ENCODE measurements at regions not wholly inside any gene's neighbourhood (a gene's known extent, or its start where the extent isn't known, plus 50 kb on each side); places are given as distances from the start of the nearest gene placed in this dataset.

DNA sequence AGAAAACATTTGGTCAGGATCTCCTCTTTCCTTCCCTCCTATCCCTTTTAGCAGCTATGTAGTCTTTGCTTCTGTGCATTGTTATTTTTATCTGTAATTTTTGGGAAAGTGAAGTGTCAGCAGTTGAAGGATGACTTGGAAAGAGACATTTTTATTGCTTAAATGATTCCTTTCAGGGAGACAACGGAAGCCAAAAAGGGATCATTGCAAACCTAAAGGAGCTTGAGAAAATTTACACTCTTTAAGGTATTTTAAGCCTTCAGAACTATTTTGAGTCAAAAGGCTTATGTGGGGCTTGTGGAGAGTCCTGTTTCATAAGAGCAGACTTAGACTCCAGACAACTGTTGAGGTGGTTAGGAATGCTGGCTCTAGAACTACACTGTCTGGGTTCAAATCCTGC is 281.6 kb downstream of the KIF4B start:
- DNase-seq (ENCODE audit: low read depth), result no peak

DNA sequence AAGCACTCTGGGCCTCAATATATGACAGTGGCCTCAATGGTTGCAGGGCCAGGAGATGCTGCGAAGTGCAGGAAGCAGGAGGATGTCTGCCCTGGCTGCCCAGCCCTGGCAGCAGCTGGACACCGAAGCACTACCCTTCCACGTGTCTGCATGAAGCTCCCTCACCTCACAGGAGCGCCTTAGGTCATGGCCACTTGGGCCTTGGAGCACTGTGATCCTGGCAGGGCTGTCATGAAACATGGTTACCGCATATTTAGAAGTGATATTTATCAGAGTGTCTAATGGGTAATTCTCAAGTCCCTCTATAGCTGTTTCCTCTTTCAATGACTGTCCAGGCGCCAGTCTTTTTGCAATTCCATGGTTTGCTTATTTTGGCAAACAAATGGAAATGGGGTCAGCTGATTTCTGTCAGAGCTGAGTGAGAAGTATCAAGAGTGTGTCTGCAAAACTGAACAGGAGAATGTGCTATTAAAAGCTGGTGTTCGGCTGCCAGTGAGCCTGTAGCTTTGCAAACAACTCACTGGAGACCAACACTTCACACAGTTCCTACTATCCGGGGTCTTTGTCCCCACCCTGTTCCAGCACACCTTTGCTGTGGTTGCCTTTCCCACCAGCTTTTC is 285.9 kb downstream of the KIF4B start:
- no peak for DNase-seq (ENCODE audit: low read depth)

DNA sequence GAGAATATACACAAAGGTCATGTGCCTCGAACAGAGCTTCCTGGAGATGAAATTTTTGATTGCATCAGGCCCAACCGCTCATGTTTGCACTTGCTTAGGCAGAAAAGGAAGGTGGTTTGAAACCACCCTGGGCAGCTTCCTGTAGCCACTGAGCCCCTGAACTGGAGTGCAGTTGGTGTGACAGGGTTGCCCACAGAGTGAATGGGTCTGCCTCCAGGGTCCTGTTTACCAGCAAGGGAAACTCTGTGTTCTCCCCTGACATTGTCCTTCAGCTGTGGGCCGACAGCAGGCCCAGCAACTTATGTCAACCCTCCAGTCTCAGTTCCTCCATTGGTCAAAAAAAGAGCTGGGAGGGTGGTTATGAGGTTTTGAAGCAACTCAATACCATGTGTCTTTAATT is 289.6 kb downstream of the KIF4B start:
- no peak for DNase-seq (ENCODE audit: low read depth)

DNA sequence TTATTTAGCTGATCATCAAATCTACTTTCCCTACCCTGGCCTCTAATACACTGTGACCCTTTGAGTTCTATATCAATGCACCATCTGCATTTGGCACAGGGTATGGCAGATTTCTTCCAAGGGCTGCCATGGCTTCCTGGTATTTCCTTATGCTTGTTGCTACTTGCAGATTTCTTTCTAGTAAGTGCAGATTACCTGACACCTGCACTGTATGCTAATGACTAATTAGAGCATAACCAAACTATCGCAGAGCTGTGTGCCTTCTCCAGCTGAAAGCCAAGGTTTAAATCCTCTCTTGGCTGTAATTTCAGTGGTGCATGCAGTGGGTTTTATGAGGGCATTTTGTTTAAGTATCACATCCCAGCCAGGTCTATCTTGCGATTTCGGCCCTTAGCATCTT is 293.7 kb downstream of the KIF4B start:
- no peak for DNase-seq (ENCODE audit: low read depth)

DNA sequence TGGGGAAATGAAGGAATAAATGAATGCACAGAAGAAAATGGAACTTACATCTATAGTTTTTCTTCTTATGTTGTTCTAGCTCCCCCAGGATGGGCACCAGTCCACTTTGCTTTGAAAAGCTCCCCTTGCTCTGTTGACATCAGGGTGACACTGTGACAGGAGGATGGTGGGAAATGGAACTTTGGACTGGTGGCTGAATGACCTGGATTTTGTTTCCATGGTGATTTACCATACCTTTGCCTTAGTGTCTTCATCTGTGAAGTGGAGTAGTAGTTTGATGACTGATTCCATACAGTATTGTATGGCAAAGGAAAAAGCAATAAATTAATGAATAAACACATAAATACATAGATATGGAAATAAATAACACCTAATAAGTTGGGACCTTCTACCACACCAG is 294.7 kb downstream of the KIF4B start:
- no peak for DNase-seq (ENCODE audit: low read depth)

DNA sequence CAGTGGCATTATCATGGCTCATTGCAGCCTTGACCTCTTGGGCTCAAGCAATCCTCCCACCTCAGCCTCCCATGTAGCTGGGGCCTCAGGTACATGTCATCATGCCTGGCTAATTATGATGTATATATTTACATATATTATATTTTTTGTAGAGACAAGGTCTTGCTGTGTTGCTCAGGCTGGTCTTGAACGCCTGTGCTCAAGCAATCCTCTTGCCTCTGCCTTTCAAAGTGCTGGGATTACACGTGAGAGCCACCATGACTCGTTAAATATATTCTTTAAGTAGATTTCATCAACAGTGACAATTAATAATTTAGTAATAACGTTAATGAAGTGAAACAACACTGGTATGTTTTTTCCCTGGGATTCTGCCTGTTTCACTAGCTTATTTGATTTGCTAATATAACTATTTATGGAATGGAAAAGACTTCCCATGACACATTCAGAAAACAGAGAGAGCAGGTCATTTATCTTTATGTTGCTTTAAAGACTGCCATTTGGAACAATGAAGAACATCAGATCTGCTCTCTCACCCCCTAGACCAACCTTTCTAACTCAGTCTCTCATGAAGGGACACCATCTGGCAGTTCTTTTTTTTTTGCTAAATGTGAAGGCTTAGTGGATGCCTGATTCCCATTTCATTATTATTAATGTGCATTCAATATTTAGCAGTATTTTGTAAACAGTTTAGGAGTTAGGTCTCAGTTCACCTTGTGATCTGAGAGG is 295.6 kb downstream of the KIF4B start:
- no peak for DNase-seq (ENCODE audit: low read depth)

DNA sequence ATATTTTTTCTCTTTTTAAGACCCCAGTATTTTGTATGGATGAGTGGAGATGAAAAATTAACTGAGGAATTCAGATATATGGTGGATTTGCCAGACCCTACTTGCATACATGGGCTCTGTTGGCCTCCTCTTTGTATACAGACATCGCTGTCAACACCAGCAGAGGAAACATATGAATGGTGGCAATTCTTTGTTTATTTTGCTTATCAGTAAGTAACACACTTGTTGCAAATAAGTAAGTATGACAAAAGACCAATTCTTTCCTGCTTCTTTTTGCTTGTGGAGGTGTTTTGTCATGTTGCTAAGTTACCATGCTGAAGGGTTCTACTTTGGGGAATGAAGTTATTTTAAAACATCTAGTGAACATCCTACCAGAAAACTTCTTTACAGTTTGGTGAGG is 298.2 kb downstream of the KIF4B start:
- DNase-seq (ENCODE audit: low read depth), result no peak

DNA sequence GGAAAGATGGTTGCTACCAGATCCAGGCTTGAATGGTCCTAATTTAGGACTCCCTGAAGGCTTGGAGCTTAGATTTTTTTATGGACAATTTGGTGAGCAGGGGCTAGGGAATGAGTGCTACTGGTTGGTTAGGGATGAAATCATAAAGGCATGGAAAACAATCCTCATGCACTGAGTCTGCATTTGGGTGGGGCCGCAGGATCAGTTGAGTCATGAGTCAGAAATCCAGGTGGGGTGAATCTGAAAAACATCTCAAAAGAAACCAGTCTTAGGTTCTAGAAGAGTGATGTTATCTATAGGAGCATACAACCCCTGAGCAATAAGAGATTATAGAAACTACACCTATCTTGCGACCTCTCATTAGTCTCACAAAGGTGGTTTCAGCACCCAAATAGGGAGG is 300.0 kb downstream of the KIF4B start:
- DNase-seq (ENCODE audit: low read depth), result no peak

DNA sequence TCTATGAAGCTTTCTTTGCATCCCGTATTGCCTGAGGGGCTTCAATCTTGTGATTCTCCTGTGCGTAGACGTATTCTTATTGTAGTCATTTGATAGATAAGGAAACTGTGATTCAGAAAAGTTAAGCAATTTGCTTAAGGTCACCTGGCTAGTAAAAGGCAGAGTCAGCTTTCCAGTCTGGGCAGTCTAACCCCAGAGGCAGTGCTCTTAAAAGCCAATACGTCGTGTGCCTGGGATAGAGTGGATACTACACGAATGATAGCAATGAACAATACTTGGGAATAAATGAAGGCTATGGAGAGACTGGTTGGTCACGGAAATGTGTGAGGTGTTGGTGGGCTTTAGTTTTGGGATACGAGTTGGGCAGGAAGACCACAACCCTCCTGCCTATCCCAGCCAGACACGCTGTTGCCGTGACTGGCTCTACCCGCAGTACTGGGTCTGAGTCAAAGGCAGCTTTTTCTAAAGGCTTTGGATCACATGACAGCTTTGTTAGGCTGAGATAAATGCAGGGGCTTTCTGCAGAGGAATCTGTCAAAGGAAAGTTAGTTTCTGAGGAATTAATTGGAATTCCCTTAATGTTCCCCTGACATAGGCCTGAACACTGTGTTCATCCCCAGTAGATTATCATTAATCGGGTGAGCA is 302.6 kb downstream of the KIF4B start:
- DNase-seq (ENCODE audit: low read depth), result no peak

DNA sequence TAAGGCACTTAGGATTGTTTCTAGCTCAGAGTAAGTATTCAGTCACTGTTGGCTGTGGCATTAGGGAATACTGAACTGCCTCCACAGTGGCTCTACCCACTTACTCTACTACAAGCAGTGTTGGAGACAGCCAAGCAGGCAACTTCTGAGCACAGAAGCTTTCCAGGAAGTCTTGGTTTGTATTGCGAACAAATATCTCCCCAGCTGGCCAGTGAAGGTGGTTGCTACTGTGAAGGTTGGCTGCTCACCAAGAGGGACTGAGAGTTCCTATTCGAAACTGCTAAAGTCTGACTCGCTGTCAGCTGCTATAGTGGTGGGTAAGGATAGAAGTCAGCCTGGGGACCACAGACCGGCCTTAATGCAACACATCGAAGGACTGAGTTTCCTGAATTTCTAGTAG is 319.1 kb downstream of the KIF4B start:
- DNase-seq (ENCODE audit: low read depth), result no peak

DNA sequence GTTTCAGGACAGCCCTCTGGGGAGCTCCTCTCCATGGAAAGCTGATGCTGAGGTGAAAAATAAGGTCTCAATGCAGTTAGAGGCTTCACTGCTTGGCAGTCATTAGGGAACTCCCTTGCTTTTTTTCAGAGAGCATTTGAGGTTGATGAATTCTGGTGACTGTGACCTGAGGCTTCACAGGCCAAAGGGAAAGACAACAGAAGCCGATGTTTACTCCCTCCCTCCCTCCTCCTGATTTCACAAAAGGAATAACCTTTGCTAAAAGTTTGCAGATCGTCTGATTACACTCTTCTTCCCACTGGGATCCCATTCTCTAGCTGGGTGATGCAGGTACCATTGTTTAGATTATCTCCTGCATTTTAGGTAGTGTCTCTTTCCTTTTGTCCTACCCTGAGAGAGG is 329.4 kb downstream of the KIF4B start:
- no peak for DNase-seq (ENCODE audit: low read depth)

DNA sequence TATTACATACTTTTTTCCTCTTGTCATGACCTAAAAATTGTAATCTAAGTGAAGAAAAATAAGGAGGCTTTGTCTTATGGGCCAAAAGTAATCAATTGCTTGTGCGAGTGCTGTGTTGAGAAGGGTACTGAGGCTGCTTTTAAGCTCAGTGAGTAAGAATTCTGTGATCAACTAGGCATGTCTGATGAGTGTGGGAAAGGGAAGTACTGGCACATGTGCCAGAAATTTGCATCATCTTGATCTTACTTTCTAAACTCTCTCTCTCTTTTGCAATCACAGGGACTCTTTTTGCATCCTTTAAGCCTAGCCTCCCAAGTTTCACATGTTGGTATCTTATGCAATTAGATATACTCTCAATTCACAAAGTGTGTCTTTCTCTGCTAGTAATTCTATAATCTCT is 329.9 kb downstream of the KIF4B start:
- DNase-seq (ENCODE audit: low read depth), result no peak

DNA sequence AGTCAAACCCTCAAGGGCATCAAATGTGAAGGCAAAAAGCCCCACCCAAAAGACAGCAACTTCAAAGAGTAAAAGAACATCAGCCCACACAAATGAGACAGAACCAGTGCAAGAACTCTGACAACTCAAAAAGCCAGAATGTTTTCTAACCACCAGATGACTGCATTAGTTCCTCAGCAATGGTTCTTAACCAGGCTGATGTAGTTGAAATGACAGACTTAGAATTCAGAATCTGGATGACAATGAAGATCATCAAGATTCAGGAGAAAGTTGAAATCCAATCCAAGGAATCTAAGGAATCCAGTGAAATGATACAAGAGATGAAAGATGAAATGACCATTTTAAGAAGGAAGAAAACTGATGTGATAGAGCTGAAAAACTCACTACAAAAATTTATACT is 339.7 kb downstream of the KIF4B start:
- DNase-seq (ENCODE audit: low read depth), result no peak

DNA sequence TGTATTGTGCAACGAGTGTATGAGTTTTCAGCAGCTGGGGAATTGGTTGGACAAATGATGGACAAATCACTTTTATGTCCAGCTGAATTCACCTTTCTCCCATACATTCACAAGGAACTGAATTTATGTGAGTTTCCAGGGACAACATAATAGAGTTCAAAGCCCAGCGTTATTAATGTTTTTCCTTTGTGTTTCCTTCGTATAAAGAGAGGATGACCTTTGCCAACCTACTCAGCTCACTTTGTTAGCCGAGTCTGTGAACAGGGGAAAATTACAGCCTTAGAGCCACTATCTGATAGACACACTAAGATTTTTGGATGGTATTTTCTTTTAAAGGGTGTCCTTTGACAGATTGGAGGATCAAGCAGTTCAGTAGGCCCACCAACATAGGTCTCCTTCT is 352.5 kb downstream of the KIF4B start:
- no peak for DNase-seq (ENCODE audit: low read depth)

DNA sequence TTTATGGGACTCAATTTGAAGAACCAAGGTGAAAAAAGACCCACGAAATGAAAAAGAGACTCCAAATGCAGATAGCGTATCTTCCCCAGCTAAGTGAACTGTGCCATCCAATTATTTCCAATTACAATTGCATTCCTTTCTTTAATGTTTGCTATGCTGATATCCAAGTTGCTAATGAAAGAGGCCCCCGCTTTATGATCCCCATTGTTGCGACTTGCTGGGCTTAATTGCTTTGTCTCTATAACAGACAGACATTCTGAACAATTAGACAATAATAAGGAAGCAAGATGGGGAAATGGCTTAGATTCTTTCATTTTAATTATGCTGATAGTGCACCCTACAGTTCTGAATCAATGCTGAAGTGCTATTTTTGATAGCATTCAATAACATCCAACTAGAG is 354.3 kb downstream of the KIF4B start:
- DNase-seq (ENCODE audit: low read depth), result no peak

DNA sequence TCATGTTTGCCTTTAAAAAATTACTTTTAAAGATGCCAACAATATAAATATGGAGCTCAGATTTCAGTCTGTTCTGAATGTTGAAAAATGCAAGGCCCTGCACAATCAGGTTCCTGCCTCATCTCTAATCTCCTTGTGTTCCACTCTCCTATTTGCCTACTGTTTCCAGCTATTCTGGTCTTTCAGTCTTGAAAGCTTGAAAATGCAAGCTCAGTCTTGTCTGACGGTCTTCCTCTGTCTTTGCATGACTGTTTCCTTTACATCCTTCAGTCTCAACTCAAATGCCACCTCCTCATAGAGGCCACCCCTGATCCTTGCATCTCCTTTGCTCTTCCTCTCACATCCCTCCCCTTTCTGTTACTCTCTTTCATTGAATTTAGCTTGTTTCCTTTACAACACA is 354.9 kb downstream of the KIF4B start:
- DNase-seq (ENCODE audit: low read depth), result no peak

DNA sequence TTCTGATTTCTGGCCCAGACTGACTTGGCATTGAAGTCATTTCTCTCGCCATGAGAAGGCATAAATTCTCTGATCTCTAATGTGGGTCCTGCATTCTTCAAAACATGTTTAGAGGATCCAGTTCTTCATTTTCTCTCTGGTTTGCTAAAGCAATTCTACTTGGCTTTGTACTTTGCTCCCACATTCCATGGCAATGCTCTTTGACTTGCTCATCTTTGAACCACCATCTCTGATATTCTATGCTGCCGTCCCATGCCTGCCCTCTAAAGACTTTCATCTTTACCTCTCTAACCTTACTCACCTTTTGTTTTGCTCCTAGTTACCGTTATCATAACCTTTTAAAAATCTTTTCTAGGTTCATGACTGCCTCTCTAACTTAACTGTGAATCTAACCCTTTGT is 366.9 kb downstream of the KIF4B start:
- no peak for DNase-seq (ENCODE audit: low read depth)

DNA sequence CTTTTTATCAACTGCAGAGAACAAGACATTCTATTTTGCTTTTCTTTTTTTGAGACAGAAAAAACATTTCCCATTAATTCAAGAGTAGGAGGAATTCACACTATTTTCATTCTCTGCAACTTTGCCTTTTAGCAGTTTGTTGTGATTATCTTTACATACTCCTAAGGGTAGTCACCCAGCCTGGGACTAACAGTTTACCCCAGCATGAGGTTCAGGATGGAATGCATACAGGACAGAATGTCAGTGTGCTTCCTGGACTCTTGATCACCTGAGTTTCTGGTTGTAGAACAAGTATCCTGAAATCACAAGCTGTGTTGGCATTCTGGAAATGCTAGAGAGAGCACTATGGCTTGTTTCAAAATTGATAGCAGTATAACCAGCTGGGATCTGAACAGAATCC is 368.1 kb downstream of the KIF4B start:
- no peak for DNase-seq (ENCODE audit: low read depth)

DNA sequence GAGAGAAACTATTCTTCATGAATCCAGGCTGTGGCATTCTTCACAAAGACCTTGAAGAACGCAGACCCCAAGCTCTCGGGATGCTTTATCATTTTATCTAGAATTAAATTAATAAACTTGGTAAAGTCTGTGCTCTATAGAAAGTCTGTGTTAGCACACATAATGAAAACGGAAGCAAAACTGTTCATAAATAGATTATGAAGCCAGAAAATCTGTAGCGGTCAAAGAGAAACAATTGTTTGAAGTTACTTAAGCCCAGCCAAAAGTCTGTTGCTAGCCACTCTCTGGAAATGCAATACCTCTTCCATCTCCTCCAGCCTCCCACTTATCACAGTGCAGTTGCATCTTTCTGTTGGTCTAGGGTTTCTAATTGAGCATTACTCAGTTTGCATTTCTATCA is 375.9 kb downstream of the KIF4B start:
- no peak for DNase-seq (ENCODE audit: low read depth)

DNA sequence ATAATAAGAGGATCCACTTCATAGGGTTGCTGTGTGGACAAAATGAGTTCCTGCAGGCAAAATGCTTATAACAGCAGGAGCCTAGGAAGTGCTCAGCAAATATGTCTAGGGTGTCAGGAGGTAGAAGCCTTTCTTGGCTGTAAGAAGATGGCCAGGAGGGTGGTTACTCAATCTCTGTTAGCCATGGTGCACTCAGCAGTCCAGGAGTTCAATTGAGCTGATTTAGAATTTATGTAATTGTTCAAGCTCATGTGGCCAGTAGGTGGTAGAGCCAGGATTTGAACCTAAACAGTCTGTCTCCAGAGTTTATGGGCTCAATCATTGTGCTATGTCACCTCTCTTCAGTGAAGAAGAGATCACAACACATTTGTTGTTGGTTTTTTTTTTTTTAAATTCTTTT is 381.2 kb downstream of the KIF4B start:
- DNase-seq (ENCODE audit: low read depth), result no peak

DNA sequence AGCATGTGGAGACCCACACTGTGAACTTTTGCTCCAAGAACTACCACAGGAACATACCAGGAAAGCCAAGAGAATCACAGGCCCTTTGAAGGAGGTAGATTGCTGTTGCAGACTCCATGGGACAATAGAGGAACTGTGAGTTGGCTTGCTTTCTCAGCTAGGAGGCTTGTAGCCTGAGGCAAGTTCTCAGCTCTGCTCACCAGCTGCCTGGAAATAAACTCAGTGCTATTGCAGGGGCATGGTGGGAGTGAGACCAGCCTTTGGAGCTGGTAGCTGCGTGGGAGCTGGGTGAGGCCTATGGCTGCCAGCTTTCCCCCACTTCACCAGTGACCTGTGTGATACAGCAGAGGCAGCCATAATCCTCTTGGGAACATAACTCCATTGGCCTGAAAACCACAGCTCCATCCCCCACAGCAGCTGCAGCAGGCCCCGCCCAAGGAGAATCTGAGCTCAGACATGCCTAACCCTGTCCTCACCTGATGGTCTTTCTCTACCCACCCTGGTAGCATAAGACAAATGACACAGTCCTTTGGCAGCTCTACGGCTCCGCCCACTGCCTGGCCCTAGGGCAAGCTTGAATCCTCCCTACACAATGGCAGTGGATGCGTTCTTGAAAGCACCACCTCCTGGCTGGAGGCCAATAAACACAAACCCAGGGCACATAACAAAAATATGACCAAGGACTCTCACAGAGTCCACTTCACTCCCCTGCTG is 389.5 kb downstream of the KIF4B start:
- DNase-seq (ENCODE audit: low read depth), result no peak

DNA sequence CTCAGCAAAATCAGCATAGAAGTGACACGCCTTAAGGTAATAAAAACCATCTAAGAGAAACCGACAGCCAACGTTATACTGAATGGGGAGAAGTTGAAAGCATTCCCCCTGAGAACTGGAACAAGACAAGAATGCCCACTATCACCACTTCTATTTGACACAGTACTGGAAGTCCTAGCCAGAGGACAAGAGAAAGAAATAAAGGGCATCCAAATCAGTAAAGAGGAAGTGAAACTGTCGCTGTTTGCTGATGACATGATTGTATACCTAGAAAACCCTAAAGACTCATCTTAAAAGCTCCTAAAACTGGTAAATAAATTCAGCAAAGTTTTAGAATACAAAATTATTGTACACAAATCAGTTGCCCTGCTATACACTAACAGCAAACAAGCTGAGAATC is 393.3 kb downstream of the KIF4B start:
- no peak for DNase-seq (ENCODE audit: low read depth)

DNA sequence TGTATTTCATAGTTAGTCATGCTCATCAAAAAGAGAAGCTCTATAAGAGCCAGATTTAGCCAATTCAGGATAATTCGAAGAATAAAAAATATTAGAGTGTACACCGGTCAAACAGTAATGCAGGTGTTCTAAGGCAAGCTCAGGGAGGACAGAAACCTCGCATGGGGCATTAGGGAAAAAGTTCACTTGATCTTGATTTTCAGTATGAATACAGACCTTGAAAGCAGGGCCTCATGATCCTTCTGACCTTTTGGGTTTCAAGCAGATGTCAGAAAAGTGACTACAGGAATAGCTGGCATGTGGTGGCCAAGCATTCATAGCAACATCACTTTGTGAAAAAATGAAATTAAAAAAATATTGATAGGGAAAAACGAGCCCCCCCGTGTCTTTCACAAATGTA is 394.9 kb downstream of the KIF4B start:
- DNase-seq (ENCODE audit: low read depth), result no peak
